ENCODE measurements at regions not wholly inside any gene's neighbourhood (a gene's known extent, or its start where the extent isn't known, plus 50 kb on each side); places are given as distances from the start of the nearest gene placed in this dataset.

DNA sequence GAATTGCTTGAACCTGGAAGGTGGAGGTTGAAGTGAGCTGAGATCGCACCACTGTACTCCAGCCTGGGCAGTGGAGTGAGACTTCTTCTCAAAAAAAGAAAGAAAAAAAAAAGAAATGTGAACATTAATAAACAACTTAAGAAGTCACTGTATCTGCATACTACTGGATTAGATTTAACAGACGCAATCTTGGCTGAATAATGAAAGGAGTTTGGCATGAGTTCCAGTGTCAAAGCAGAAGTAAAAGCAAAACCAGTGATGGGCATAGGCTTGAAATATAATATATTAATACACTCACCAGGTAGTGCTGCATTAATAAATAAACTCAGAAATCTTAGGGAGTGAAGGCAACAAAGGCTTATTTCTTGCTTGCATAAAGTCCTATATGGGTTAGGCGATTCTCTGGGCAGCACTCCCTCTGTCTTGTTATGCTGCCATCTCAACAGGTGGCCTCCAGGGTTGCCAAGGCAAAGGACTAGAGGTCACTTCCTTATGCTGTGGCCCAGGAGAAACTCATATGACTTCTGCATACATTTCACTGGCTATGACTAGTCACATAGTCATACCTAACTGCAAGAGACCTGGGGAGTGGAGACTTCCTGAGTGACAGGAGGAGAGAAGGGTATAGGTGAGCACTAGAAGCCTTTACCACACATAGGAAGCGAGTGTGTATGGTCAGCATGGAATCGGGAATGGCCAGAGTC lies 296.2 kb upstream of the SPRED2 start:
- Mint-ChIP-seq H3K27me3 (ENCODE audit: low read depth) (no peaks in the 10 kb centered on the region; the same call in 1 of the 2 replicates), H3K4me1 (peaks cover 17% of the 10 kb centered on the region), H3K4me3 (no peak overlapping the region), H3K36me3 (peaks cover 8% of the 10 kb centered on the region; the same call in 1 of the 2 replicates), H3K9me3 (peaks cover 30% of the 10 kb centered on the region), H3K27ac (no peak overlapping the region)
- ChIA-PET POLR2A (no interaction called here), CTCF (interaction anchor here (1.2 kb wide), 1 partner anchor 72 kb away, joined by 4 read pairs; no protein-coding TSS in a partner anchor)
- ATAC-seq (no peak), DNase-seq (ENCODE audit: low spot score) (no peak)
- no peak for TF ChIP-seq KAT7 (CRISPR knock-in tag; IDR thresholded peaks at IDR 0.05; ENCODE audit: borderline replicate concordance)
- TF ChIP-seq, protein P1, sequence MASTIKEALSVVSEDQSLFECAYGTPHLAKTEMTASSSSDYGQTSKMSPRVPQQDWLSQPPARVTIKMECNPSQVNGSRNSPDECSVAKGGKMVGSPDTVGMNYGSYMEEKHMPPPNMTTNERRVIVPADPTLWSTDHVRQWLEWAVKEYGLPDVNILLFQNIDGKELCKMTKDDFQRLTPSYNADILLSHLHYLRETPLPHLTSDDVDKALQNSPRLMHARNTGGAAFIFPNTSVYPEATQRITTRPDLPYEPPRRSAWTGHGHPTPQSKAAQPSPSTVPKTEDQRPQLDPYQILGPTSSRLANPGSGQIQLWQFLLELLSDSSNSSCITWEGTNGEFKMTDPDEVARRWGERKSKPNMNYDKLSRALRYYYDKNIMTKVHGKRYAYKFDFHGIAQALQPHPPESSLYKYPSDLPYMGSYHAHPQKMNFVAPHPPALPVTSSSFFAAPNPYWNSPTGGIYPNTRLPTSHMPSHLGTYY (CRISPR knock-in tag; IDR thresholded peaks at IDR 0.05) = no peak
- TF ChIP-seq ZNF138 (CRISPR knock-in tag; conservative IDR thresholded peaks at IDR 0.05) = no peak
- TF ChIP-seq, protein P2, sequence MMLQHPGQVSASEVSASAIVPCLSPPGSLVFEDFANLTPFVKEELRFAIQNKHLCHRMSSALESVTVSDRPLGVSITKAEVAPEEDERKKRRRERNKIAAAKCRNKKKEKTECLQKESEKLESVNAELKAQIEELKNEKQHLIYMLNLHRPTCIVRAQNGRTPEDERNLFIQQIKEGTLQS (CRISPR knock-in tag; conservative IDR thresholded peaks at IDR 0.05) = no peak
- TF ChIP-seq FOXJ3 (CRISPR knock-in tag; IDR thresholded peaks at IDR 0.05; ENCODE audit: borderline replicate concordance) = no peak
- TF ChIP-seq MXD4 (CRISPR knock-in tag; IDR thresholded peaks at IDR 0.05; ENCODE audit: borderline replicate concordance) = no peak
- TF ChIP-seq, protein P3, sequence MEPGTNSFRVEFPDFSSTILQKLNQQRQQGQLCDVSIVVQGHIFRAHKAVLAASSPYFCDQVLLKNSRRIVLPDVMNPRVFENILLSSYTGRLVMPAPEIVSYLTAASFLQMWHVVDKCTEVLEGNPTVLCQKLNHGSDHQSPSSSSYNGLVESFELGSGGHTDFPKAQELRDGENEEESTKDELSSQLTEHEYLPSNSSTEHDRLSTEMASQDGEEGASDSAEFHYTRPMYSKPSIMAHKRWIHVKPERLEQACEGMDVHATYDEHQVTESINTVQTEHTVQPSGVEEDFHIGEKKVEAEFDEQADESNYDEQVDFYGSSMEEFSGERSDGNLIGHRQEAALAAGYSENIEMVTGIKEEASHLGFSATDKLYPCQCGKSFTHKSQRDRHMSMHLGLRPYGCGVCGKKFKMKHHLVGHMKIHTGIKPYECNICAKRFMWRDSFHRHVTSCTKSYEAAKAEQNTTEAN (CRISPR knock-in tag; IDR thresholded peaks at IDR 0.05) = no peak
- TF ChIP-seq, protein P4, sequence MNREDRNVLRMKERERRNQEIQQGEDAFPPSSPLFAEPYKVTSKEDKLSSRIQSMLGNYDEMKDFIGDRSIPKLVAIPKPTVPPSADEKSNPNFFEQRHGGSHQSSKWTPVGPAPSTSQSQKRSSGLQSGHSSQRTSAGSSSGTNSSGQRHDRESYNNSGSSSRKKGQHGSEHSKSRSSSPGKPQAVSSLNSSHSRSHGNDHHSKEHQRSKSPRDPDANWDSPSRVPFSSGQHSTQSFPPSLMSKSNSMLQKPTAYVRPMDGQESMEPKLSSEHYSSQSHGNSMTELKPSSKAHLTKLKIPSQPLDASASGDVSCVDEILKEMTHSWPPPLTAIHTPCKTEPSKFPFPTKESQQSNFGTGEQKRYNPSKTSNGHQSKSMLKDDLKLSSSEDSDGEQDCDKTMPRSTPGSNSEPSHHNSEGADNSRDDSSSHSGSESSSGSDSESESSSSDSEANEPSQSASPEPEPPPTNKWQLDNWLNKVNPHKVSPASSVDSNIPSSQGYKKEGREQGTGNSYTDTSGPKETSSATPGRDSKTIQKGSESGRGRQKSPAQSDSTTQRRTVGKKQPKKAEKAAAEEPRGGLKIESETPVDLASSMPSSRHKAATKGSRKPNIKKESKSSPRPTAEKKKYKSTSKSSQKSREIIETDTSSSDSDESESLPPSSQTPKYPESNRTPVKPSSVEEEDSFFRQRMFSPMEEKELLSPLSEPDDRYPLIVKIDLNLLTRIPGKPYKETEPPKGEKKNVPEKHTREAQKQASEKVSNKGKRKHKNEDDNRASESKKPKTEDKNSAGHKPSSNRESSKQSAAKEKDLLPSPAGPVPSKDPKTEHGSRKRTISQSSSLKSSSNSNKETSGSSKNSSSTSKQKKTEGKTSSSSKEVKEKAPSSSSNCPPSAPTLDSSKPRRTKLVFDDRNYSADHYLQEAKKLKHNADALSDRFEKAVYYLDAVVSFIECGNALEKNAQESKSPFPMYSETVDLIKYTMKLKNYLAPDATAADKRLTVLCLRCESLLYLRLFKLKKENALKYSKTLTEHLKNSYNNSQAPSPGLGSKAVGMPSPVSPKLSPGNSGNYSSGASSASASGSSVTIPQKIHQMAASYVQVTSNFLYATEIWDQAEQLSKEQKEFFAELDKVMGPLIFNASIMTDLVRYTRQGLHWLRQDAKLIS (CRISPR knock-in tag; IDR thresholded peaks at IDR 0.05; ENCODE audit: borderline replicate concordance) = no peak

DNA sequence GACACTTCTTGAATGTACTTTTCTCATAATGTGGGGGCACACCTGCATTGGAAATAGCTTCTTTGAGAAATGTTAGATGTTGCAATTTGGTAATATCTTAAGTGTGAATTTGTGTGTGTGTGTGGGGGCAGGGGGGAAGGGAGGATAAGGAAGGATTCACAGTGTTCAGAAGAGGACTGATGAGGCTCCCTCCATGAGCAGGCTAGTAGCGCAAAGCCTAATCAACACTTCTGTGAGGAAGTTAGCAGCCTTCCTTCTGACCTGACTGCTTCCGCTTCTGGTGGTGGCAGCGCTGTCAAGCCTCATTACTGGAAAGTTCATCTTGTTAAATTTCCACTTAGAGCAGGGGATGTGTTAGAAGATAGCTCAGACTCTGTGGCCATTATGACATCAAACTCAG lies 295.4 kb upstream of the SPRED2 start:
- H3K9me3 Mint-ChIP-seq = peaks cover 23% of the 10 kb centered on the region
- peaks cover 8% of the 10 kb centered on the region; the same call in 1 of the 2 replicates for H3K36me3 Mint-ChIP-seq
- no peak for DNase-seq (ENCODE audit: low spot score)
- H3K4me3 Mint-ChIP-seq = no peak overlapping the region
- peaks cover 17% of the 10 kb centered on the region for H3K4me1 Mint-ChIP-seq
- no peak overlapping the region for H3K27ac Mint-ChIP-seq
- TF ChIP-seq, protein P5, sequence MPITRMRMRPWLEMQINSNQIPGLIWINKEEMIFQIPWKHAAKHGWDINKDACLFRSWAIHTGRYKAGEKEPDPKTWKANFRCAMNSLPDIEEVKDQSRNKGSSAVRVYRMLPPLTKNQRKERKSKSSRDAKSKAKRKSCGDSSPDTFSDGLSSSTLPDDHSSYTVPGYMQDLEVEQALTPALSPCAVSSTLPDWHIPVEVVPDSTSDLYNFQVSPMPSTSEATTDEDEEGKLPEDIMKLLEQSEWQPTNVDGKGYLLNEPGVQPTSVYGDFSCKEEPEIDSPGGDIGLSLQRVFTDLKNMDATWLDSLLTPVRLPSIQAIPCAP (CRISPR knock-in tag; IDR thresholded peaks at IDR 0.05) = no peak
- TF ChIP-seq JAZF1 (CRISPR knock-in tag; IDR thresholded peaks at IDR 0.05) (no peak), FOXP1 (CRISPR knock-in tag; IDR thresholded peaks at IDR 0.05; ENCODE audit: borderline replicate concordance) (no peak), ZNF416 (CRISPR knock-in tag; IDR thresholded peaks at IDR 0.05) (no peak), TP53 (CRISPR knock-in tag; IDR thresholded peaks at IDR 0.05) (no peak), ZNF317 (CRISPR knock-in tag; IDR thresholded peaks at IDR 0.05; ENCODE audit: borderline replicate concordance, low read depth) (no peak)
- TF ChIP-seq, protein P6, sequence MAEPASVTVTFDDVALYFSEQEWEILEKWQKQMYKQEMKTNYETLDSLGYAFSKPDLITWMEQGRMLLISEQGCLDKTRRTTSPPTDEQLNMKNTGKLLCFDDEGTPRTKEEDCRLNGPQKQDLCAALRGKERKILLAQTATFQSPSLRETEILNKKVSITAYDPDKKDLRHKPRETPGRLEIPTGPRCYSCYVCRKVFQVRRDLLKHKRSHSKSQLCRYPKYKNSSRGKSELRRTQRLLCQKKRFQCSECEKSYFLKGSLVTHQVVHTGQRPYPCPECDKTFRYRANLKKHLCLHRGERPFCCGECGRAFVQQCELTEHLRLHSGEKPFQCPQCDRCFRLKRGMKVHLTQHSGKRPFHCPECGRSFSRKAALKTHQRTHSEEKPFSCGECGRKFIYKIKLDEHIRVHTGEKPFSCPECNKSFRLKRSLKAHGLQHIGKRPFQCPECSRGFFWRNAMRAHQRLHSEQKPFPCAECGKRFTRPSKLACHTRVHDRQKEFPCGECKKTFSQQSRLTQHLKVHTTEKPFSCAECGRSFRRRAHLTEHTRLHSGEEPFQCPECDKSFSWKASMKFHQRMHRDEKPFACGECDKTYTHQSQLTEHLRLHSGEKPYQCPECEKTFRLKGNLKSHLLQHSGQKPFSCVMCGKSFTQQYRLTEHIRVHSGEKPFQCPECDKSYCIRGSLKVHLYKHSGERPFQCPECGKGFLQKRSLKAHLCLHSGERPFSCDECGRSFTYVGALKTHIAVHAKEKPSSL (CRISPR knock-in tag; conservative IDR thresholded peaks at IDR 0.05) = no peak
- TF ChIP-seq, protein P7, sequence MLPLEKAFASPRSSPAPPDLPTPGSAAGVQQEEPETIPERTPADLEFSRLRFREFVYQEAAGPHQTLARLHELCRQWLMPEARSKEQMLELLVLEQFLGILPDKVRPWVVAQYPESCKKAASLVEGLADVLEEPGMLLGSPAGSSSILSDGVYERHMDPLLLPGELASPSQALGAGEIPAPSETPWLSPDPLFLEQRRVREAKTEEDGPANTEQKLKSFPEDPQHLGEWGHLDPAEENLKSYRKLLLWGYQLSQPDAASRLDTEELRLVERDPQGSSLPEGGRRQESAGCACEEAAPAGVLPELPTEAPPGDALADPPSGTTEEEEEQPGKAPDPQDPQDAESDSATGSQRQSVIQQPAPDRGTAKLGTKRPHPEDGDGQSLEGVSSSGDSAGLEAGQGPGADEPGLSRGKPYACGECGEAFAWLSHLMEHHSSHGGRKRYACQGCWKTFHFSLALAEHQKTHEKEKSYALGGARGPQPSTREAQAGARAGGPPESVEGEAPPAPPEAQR (CRISPR knock-in tag; IDR thresholded peaks at IDR 0.05) = no peak
- no peaks in the 10 kb centered on the region; the same call in 1 of the 2 replicates for H3K27me3 Mint-ChIP-seq (ENCODE audit: low read depth)
- POLR2A ChIA-PET = no interaction called here
- CTCF ChIA-PET = interaction anchor here (1.2 kb wide), 1 partner anchor 73 kb away, joined by 4 read pairs; no protein-coding TSS in a partner anchor
- ATAC-seq = no peak

Measured in WTC11 (cell line).